Fibroblast of skin of back (primary cell): ENCODE measurements at regions not wholly inside any gene's neighbourhood (a gene's known extent, or its start where the extent isn't known, plus 50 kb on each side); places are given as distances from the start of the nearest gene placed in this dataset.
"Not testable (repeated sequence)": the region's sequence is repeated elsewhere in the genome, so short reads cannot be mapped to it uniquely, and the experiment has no call there.

Experiments
- DNase-seq: peaks from one replicate; pipeline ENCODE4 v3.0.0-alpha.2; 2013

GRCh38 chr1:221204055-221204833, 325.0 kb downstream of the HLX start:
- DNase-seq = no peak

DNA sequence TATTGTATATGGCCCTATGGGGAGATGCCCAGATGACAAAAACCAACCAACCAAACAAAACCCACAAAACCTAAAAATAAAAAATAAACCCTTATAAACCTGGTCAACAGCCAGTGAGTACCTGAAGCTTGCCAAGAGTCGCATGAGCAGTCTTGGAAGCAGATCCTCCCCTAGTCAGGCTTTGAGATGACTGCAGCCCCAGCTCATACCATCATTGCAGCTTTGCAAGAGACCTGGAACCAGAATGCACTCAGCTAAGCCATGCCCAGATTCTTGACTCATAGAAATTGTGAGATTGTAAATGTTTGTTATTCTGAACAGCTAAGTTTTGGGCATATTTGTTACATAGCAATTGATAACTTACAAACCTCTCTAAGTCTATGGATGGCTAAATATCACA, 326.8 kb downstream of the HLX start:
- DNase-seq = no peak

DNA sequence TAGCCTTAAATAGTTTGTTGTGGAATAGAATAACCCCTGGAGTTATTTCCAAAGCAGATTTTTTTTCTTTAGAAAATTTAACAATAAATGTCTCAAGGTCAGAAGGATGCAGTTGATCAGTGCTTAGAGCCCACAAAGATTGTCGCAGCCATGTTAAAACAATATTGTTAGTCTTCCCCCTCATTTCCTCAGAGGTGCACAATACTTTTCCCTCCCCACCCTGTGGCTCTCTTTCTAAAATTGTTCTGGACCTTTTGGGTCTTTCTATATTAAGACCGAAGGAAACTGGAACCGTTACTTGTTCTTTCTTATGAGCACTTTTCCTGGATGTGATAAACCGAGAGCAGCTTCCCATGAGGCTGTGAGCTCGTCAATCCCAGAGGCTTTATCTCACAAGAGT, 333.7 kb downstream of the HLX start:
- DNase-seq = no peak

DNA sequence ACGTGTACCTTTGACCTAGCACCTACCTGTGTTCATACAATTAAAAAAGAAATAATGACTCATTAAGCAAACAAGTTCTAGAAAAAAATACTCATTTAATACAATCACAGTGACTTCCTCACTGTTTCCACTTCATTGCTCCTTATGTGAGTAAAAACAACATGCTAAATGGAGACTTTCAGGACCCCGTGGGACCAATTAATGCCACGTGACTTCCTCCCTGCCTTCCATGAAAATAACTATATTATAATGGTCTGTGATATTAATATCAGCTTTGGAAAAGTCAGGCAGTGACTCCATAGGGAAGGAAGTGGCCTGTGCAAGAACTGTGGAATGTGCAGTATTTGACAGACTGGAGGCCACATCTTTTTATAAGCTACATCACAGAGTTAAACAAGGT, 337.8 kb downstream of the HLX start:
- DNase-seq = peak; percentile 72

GRCh38 chr1:221223281-221223680, 344.0 kb downstream of the HLX start:
- DNase-seq = no peak

GRCh38 chr1:221227460-221227859, 348.2 kb downstream of the HLX start:
- no peak for DNase-seq

DNA sequence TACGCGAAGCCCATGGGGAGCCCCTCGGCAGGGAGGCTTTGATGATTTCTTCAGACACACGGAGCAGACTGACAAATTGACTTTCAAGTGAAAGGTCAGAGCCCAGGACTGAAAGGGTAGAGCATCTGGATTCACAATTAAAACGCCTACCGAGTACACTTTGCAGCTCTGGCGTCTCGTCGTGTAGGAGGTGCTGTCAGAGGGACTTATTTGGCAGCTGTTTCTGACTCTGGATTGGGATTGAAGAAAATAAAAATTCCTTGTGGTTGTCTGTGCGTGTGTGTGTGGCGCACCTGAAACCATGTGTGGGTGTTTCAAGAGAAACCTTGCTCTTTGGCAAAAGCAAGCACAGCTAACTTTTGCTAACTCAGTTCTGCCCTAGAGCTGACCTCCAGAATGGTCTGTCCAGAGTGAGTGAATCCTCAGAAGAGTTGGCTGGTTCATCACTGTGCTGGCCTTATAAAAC, 348.7 kb downstream of the HLX start:
- DNase-seq = no peak

- no peak for DNase-seq
Observed at GRCh38 chr1:221228594-221228993, 349.4 kb downstream of the HLX start.

DNA sequence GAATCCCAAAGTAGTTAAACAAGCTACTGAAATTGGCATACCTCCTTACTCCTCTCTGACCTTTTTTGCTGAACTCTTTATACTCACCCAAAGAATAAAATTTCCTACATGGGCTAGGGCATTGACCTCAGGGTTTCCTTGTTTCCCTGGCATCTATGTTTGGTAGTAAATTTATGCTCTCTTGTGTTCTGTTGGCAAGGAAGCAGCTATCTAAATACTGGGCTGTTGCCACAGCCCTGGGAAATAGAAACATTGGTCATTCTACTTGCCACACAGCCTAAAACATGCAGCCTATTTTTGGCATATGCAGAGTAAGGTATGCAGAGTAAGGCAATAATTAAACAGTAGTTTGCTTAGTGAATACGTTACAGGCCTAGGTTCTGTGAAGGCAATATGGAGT, 351.4 kb downstream of the HLX start:
- DNase-seq = peak; percentile 22

DNA sequence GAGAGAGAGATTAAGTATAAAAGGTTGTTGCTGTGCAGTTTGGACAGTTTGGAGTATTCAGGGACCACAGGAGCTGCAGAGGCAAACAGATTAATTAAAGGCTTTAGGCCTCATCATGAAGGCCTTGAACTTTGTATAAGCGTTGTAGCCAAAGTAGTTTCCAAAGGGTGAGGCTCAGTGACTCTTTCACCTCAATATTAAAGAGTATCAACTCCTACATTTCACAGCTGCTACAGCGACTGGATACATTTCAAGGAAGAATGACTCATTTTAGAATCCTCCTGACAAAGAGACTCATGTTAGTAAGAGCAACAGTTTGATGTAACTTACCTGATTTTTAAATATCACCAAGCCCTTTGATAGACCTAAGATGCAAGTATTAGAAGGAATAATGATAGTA, 355.5 kb downstream of the HLX start:
- no peak for DNase-seq

DNA sequence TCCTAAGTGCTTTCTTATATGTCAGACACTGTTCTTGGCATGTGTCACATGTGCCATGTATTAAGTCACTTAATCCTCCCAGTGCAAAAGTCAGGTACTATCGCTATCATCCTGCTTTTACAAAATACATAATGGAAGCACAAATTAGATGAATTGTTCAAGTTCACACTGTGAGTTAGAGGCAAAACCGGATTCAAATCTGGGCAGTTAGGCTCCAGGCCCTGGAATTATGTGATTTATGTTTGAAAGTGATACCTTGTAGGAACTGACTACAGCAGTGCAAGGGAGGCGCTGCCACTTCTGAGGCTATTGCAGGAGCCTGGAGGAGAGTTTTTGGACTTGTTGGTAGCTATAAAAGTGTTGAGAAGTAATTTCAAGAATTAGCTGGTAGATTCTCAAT, 358.3 kb downstream of the HLX start:
- DNase-seq = no peak

- no peak for DNase-seq
Observed at GRCh38 chr1:221239181-221239580, 359.9 kb downstream of the HLX start.

DNA sequence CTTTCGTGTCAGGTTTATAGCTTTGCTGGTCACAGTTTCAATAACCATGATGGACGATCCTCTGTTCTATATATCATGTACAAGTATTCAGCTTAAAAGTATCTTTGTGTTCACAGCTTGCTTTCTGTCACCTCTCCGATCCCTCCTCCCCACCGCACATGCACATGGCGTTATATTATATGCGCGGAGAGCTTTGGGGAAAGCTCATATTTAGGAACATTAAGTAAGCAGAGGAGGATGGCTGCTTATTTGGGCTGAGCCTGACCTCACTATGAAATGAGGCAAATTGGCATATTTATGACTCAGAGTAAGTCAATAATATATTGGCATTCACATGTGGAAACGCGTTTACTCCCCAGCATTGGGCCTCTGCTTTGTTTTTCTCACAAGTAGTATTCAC, 360.5 kb downstream of the HLX start:
- no peak for DNase-seq

DNA sequence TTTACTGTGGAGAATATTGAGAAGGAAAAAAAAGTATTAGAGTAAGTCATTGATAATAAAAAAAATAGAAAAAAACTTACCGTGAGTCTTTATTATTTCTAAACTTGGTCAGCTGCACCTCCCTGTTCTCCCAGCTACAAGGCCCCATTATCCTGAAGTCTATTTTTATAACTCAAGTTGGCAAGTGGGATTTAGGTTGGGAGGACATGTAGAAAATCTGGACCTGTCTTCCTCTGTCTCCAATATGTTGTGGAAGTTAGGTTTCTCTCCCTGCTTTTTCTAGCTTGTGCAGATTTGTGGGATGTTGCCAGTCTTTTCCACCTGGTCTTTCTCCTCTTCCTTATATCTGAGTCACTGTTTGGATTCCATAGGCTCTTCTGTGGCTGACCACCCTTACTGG, 361.4 kb downstream of the HLX start:
- no peak for DNase-seq

GRCh38 chr1:221241157-221241556, 361.9 kb downstream of the HLX start:
- no peak for DNase-seq

DNA sequence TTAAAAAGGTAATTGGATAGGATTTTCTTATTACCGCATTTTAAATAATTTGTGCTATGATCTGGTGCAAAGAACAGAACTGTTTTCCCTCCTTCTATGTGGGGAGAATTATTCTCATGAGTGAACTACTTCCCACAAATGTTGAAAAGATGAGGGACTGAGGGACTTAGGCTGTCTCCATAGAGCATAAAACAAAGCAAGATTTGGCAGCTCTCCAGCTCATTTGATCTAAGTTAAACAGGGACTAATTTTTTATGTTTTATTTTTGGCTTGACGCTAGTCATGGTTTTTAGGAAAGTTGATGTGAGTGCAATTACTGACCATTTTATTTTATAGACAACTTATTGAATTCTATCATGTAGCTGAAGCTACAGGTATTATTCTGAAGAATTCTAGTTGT, 362.3 kb downstream of the HLX start:
- DNase-seq = no peak

GRCh38 chr1:221246067-221246466, 366.8 kb downstream of the HLX start:
- no peak for DNase-seq

DNA sequence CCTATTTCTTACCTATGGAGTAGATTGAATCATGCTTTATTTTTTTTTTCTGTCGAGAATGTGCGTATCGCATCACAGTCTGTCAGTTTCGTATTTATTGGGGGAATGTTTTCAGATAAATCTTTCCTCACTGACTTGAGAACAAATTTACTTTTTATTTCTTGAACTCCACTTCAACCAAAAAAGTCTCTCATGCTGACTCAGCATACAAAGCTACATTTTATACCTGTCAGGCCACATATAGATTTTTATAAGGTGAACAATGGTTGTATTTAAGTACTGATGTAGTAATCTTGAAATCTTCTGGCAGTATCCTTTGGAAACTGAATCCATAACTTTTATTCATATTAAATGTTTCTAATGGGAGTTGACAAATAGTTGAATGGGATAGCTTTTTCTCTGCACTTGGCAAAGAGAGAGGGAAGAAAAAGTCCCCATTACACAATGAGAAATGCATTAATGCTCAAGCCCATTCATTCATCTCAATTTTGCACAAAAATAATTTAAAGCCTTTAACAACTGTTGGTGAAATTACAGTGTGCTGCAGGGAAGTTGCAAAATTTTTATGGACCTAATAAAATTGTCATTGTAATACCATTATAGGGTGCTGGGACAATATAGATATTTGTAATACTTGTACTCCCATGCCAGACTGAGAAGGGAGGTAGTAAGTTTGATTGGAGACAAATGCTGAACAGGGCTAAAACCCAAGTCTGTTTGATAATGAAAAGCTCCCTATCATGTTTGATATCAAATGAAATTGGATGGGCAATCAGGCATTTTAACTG, 367.6 kb downstream of the HLX start:
- DNase-seq = no peak

DNA sequence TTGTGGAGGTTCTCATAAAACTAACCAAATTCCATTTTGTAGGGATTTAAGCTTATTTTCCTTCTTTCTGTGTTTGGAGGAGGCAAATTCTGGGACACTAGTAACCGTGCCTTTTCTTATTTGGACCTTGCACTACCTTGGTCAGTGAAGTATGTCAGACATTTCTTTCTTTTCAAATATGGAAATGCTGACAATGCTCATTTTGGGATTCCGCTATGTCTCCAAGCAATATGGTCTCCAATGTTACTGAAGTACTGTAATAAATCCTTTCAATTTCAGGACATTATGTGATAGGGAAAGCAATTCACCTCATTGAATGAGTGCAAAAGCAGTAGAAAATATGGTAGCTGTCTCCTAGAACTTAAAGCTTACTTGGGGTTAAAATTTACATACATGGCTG, 372.3 kb downstream of the HLX start:
- DNase-seq = no peak

DNA sequence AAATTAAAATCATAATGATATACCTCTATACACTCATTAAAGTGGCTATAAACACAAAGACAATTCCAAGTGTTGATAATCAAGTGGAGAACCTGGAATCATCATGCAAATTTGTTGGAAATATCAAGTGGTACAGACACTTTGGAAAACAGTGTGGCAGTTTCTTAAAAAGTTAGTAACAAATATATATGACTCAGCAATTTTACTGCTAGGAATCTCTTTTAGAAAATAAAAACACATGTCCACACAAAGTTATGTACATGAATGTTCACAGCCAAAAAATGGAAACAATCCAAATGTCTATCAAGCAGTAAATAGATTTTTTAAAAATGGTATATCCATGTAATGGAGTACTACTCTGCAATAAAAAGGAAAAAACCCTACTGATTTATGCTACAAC, 375.6 kb downstream of the HLX start:
- DNase-seq = no peak

DNA sequence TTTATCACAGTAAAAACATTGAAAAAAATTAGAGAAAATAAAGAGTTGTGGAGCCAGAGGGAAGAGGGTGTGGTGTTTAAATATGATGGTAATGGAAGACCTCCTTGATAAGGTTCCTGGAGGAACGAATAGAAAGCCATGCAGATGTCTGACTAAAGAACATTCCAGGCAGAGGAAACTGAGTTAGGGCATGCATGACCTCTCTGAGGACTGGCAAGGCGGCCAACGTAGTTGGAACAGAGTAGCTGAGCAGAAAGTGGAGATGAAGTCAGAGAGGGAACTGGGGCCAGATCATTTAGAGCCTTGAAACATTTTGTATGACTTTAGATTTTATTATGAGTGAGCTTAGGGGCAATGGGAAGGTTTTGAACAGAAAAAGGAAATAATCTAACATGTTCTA, 377.5 kb downstream of the HLX start:
- DNase-seq = no peak

DNA sequence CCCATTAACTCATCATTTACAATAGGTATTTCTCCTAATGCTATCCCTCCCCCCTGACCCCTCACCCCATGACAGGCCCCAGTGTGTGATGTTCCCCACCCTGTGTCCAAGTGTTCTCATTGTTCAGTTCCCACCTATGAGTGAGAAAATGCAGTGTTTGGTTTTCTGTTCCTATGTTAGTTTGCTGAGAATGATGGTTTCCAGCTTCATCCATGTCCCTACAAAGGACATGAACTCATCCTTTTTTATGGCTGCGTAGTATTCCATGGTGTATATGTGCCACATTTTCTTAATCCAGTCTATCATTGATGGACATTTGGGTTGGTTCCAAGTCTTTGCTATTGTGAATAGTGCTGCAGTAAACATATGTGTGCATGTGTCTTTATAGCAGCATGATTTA, 378.3 kb downstream of the HLX start:
- DNase-seq = not testable (repeated sequence)

DNA sequence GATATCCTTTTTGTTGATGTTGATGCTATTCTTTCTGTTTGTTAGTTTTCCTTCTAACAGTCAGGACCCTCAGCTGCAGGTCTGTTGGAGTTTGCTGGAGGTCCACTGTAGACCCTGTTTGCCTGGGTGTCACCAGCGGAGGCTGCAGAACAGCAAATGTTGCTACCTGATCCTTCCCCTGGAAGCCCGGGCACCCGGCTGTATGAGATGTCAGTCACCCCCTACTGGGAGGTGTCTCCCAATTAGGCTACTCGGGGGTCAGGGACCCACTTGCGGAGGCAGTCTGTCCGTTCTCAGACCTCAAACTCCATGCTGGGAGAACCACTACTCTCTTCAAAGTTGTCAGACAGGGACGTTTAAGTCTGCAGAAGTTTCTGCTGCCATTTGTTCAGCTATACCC, 383.4 kb downstream of the HLX start:
- DNase-seq = not testable (repeated sequence)
